GM18858 (cell line): ENCODE measurements at regions not wholly inside any gene's neighbourhood (a gene's known extent, or its start where the extent isn't known, plus 50 kb on each side); places are given as distances from the start of the nearest gene placed in this dataset.

Source experiments
- ATAC-seq: cut with Tn5 transposase; IDR thresholded peaks from one replicate; pipeline ENCODE4 v1.9.1; 2021; ENCODE audit not compliant: unreplicated experiment

DNA sequence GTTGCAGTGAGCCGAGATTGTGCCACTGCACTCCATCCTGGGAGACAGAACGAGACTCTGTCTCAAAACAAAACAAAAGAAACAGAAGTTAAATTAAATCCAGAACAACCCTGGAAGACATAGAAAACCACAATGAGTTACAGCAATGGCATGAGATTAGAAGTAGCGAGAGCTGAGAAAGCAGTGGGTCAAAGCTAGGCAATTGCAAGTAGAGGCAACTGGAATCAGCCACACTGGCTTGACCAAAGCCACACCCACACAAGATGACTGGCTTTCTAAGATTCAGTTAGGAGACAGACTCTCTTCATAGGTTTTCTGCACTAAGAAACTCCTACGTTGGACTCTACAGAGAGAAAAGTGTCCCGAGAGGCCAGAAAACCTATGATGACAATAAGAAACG is 443.0 kb downstream of the GPM6A start:
- no peak for ATAC-seq

GRCh38 chr4:175371091-175371490 is 441.0 kb downstream of the GPM6A start:
- no peak for ATAC-seq

DNA sequence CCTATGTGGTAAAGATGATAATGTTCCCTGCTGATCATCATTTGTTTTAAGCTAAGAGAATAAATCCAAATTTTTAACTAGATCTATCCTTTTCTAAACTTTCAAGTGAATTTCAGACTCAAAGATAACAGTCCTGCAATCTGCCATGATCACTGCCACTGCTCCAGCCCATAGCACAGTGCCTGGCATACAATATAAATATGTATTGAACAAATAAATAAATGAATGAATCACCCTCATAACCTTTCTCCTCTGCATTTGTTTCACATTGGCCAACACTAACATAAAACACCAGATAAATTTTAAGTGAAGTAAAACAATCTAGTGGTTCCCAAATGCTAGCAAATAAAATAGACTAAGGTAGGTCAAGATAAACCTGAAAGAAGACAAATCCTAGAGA is 439.0 kb downstream of the GPM6A start:
- ATAC-seq: no peak

DNA sequence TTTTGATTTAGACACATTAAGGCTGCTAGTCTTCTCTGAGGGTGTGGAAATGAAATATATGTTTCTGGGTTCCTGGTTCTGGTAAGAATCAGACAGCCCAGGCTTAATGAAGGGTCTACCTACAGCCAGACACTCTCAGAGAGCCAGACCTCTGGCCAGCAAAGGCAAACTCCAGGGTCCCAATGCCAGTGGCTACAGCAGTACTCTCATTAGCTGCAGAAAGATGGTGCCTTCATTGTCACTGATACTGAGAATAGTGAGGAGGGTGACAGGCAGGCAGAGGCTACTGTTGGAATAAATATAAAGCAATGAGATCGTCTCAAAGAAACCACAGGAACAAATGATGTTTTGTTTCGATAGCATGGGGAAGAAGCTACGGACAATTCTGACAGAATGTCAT is 437.6 kb downstream of the GPM6A start:
- ATAC-seq: no peak

- ATAC-seq: no peak
Measured at GRCh38 chr4:175376287-175376977, 435.6 kb downstream of the GPM6A start.

DNA sequence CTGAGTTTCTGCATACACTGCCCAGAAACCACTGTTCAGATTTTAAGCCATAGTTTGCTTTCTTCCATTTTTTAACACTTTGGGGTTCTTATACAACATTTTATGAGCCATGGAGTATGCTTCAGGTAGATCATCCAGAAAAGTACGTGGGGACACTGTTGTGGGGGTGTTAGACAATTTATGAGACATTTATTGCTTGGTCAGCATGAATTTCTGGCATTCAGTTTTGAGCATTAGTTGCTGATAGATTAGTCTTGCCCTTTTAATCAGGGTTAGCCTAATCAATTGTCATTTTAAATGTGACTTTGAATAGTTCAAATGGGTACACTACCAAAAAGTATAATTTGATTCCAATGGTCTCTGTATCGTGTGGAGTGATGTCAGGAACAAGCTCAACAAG is 434.9 kb downstream of the GPM6A start:
- ATAC-seq: no peak

DNA sequence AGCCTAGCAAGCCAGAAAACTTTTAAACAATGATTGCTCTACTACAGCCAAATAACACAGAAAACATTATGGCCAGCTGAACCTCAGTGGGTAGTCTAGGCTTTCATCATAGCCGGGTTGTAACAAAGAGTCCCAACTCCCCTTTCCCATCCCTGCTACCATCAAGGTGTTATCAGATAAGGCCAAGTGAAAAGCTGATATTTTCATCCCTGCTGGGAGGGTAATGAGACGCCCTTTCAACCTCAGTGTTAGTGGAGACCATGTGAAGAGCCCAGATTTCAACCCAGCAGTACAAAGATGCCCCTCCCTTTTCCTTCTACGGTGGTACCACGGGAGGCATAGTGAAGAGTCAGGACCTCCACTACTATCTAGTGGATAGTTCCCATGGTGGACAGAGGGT is 433.7 kb downstream of the GPM6A start:
- ATAC-seq: no peak

- ATAC-seq: no peak
Measured at GRCh38 chr4:175380841-175381240, 431.2 kb downstream of the GPM6A start.

GRCh38 chr4:175385797-175386196 is 426.3 kb downstream of the GPM6A start:
- ATAC-seq: no peak

- ATAC-seq: no peak
Measured at GRCh38 chr4:175386776-175387507, 425.1 kb downstream of the GPM6A start.

- ATAC-seq: no peak
Measured at GRCh38 chr4:175394208-175394607, 417.9 kb downstream of the GPM6A start.

DNA sequence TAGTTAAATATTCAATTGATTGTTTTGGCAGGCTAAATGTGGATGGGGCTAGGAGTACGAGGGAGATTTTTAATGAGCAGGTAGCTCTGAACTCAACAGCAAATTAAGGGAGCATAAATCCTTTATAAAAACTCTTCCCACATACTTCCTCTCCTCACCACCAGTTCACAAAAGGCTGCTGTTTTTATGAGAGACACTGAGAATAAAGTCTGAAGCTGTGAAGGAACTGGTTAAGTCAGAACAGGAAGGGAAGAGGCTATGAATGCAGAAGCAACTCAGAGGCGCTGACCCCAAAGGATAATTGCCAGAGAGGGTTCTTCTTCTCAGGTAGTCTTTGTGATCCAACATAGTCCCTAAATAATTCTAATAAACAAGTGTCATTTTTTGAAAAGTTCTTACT is 406.1 kb downstream of the GPM6A start:
- ATAC-seq: no peak

DNA sequence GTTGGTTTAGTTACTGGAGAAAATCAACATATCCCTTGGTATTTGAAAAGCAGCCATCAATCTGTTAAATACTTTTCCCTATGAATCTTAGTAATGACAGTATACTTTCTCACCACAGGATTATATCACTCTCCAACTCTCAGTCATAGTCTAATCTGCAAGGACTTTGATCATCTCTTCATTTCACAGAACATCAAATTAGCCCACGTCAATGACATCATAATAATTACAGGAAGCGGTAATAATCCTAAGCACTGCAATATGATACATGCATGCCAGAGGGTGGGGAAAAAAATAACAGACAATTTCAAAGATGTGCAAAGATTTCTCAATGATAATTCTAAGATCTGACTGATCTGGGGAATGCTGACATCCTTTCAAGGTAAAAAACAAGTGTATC is 404.1 kb downstream of the GPM6A start:
- ATAC-seq: no peak

GRCh38 chr4:175411251-175411650 is 400.8 kb downstream of the GPM6A start:
- no peak for ATAC-seq

DNA sequence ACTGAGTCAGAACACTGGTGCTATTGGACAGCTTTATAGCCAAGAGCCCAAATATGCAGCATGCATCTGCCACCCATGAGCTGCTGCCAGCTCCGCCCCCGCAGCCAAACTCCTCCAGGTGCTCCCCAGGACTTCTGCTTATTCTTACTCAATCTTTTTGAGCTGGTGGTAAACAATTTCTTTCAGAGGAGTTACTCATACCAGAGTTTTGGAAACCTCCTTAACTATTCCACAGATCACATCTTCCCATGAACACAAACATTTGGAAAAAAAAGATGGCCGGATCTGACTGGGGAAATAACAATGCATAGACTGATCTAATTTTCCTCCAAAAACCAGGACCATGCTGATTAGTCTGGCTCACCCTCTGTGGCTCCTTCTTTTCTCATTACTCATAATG is 399.9 kb downstream of the GPM6A start:
- no peak for ATAC-seq

- no peak for ATAC-seq
Measured at GRCh38 chr4:175412746-175413145, 399.3 kb downstream of the GPM6A start.

DNA sequence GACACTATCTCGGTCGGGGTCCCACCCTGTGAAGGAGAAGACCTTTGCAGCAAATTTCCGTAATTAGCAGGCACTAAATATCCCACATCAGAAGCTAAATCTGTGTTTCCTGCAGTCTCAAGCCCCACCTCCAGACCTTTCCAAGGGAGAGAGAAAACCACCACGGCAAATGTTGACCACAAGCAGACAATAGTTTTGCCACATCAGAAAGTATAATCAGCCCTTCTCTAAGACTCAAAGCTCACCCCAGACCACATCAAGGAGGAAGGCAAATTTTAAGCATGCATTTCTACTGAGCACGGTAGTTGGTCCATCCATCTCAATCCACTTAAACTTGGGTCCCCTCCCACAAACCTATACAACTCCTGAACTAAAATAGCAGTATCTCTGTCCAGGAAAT is 398.5 kb downstream of the GPM6A start:
- ATAC-seq: no peak

DNA sequence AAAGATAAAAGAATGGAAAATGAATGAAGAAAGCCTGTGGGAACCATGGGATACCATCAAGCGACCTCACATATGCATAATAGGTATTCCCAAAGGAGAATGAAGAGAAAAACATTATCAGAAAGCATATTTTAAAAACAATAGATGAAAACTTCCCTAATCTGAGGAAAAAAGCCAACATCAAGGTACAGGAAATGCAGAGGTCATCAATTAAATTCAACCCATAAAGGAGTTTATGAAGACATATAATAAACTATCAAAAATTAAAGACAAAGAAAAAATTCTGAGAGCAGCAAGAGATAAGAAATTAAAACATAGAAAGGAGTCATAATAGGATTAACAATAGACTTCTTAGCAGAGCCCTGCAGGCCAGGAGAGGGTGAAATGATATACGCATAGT is 397.5 kb downstream of the GPM6A start:
- no peak for ATAC-seq

- ATAC-seq: no peak
Measured at GRCh38 chr4:175418516-175418915, 393.5 kb downstream of the GPM6A start.

GRCh38 chr4:175419236-175419718 is 392.8 kb downstream of the GPM6A start:
- no peak for ATAC-seq

DNA sequence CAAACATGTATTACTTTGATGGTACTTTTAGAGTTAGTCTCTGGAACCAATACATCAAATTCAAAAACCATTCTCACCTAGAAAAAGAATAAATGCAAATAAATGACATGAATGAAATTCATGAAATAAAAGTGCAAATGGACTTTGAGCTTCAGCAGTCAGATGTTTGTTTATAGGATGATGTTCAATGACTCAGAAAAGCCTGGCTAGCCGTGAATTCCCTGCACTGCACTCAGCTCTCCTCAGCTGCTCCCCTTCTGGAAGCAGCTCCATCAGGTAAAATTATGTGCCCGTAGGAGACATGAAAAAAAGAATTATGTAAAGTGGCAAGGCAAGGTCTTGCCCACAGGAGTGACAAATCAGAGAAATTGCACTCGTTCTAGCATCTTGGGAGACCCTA is 390.6 kb downstream of the GPM6A start:
- ATAC-seq: no peak

GRCh38 chr4:175422331-175422730 is 389.7 kb downstream of the GPM6A start:
- ATAC-seq: no peak

- no peak for ATAC-seq
Measured at GRCh38 chr4:175424111-175424510, 388.0 kb downstream of the GPM6A start.
